H7 (cell line): ENCODE measurements at regions not wholly inside any gene's neighbourhood (a gene's known extent, or its start where the extent isn't known, plus 50 kb on each side); places are given as distances from the start of the nearest gene placed in this dataset.

Source experiments
- DNase-seq: peaks from one replicate; pipeline ENCODE4 v3.0.0; 2012
- H3K27me3 ChIP-seq: 2 replicates; pipeline ENCODE4 v1.6.0; 2011; ENCODE audit warnings: mild to moderate bottlenecking, low read length; ENCODE audit not compliant: control insufficient read depth, insufficient read depth
- H3K36me3 ChIP-seq: replicated peaks from 2 replicates; pipeline ENCODE4 v1.5.1; 2011; ENCODE audit warnings: low read length; ENCODE audit not compliant: control insufficient read depth, insufficient read depth
- H3K4me3 ChIP-seq: 2 replicates; pipeline ENCODE4 v1.5.1; 2011; ENCODE audit warnings: low read depth, mild to moderate bottlenecking, control low read depth, low read length, moderate library complexity; ENCODE audit not compliant: insufficient read depth

GRCh38 chr13:90395846-90396245 is 951.6 kb upstream of the MIR17HG start:
- H3K27me3 ChIP-seq, result no peaks in the 10 kb centered on the region
- DNase-seq, result no peak
- no peak overlapping the region for H3K4me3 ChIP-seq
- no peaks in the 10 kb centered on the region for H3K36me3 ChIP-seq

GRCh38 chr13:90396266-90396665 is 951.2 kb upstream of the MIR17HG start:
- no peak for DNase-seq
- Histone ChIP-seq H3K27me3 (no peaks in the 10 kb centered on the region), H3K4me3 (no peak overlapping the region), H3K36me3 (no peaks in the 10 kb centered on the region)

DNA sequence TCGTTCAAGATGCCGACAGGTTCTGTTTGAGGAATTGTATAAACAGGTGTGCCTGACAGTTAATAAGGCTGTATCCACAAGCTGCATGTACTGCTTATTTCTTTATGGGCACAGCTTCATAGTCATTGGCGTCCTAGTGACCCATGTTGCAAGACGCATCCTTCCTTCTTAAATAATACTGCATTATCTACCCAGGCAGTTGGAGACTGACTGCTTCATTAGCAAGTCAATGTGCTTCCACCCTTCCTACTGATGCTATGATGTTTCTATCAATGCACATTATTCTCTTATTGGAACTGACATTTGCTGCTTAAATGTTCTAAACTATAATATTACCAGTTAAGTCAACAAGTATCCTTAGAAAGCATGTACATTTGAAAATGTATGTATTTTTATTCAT is 950.0 kb upstream of the MIR17HG start:
- Histone ChIP-seq H3K36me3 (no peaks in the 10 kb centered on the region), H3K27me3 (no peaks in the 10 kb centered on the region), H3K4me3 (no peak overlapping the region)
- DNase-seq, result no peak

GRCh38 chr13:90400372-90400771 is 947.1 kb upstream of the MIR17HG start:
- H3K4me3 ChIP-seq, result no peak overlapping the region
- no peaks in the 10 kb centered on the region for H3K36me3 ChIP-seq
- no peak for DNase-seq
- H3K27me3 ChIP-seq, result no peaks in the 10 kb centered on the region

GRCh38 chr13:90401150-90401549 is 946.3 kb upstream of the MIR17HG start:
- H3K36me3 ChIP-seq, result no peaks in the 10 kb centered on the region
- DNase-seq, result no peak
- H3K27me3 ChIP-seq, result no peaks in the 10 kb centered on the region
- no peak overlapping the region for H3K4me3 ChIP-seq

GRCh38 chr13:90402102-90402501 is 945.4 kb upstream of the MIR17HG start:
- no peak for DNase-seq
- H3K27me3 ChIP-seq, result no peaks in the 10 kb centered on the region
- no peak overlapping the region for H3K4me3 ChIP-seq
- H3K36me3 ChIP-seq, result no peaks in the 10 kb centered on the region

- Histone ChIP-seq H3K27me3 (no peaks in the 10 kb centered on the region), H3K4me3 (no peak overlapping the region), H3K36me3 (no peaks in the 10 kb centered on the region)
- DNase-seq, result no peak
Observed at GRCh38 chr13:90402613-90403012, 944.9 kb upstream of the MIR17HG start.

GRCh38 chr13:90403330-90404082 is 944.0 kb upstream of the MIR17HG start:
- no peak for DNase-seq
- Histone ChIP-seq H3K27me3 (no peaks in the 10 kb centered on the region), H3K36me3 (no peaks in the 10 kb centered on the region), H3K4me3 (no peak overlapping the region)

DNA sequence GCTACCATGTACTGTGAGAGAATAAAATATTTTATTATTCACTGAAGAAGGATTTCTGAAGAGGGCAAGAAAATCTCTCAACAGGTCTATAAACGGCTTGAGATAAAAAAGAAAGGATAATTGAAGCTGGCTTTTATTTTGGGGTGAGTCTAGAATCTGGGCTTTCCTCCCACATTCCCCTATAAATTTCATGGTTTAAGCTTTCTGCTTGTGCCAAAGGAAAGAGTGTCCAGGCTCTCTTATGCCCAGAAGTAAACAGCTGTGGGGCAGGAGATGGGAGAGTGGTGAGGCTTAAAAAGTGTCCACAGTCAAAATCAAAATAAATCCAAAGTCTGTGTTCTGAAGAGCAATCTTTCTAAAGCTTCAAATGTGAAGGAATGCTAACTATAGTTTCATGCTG is 942.2 kb upstream of the MIR17HG start:
- Histone ChIP-seq H3K36me3 (no peaks in the 10 kb centered on the region), H3K4me3 (no peak overlapping the region)
- no peak for DNase-seq

GRCh38 chr13:90412980-90413379 is 934.5 kb upstream of the MIR17HG start:
- Histone ChIP-seq H3K27me3 (no peaks in the 10 kb centered on the region), H3K4me3 (no peak overlapping the region), H3K36me3 (no peaks in the 10 kb centered on the region)
- DNase-seq, result no peak

More for the DNA sequence above, 942.2 kb upstream of the MIR17HG start:
- no peaks in the 10 kb centered on the region for H3K27me3 ChIP-seq

GRCh38 chr13:90413548-90413947 is 933.9 kb upstream of the MIR17HG start:
- no peak overlapping the region for H3K4me3 ChIP-seq
- no peaks in the 10 kb centered on the region for H3K27me3 ChIP-seq
- DNase-seq, result no peak
- no peaks in the 10 kb centered on the region for H3K36me3 ChIP-seq

GRCh38 chr13:90414691-90415596 is 932.5 kb upstream of the MIR17HG start:
- no peaks in the 10 kb centered on the region for H3K27me3 ChIP-seq
- H3K4me3 ChIP-seq, result no peak overlapping the region
- no peaks in the 10 kb centered on the region for H3K36me3 ChIP-seq
- DNase-seq, result peak; percentile 16

DNA sequence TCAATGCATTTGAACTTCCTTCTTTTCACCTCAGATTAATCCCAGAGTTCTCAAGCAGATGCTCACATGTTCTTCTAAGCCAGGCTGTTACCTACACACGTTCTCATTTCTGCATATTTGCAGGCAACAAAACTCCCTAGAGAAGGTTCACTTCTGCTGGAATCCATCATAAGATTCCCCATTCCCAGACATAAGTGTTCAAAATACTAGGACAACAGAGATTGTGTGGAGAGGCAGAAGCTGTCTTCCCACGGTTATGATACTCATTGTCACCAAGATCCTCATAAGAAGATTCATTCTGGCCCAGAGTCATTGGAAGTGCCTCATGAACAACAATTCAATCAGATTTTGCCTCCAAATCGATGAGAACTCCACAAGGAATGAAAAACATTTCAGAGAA is 931.6 kb upstream of the MIR17HG start:
- DNase-seq, result no peak
- no peaks in the 10 kb centered on the region for H3K36me3 ChIP-seq
- H3K27me3 ChIP-seq, result no peaks in the 10 kb centered on the region
- no peak overlapping the region for H3K4me3 ChIP-seq

- no peak overlapping the region for H3K4me3 ChIP-seq
- no peak for DNase-seq
Observed at GRCh38 chr13:90416519-90416918, 931.0 kb upstream of the MIR17HG start.

GRCh38 chr13:90416938-90417337 is 930.5 kb upstream of the MIR17HG start:
- no peak for DNase-seq
- H3K4me3 ChIP-seq, result no peak overlapping the region
- no peaks in the 10 kb centered on the region for H3K27me3 ChIP-seq
- no peaks in the 10 kb centered on the region for H3K36me3 ChIP-seq

More at GRCh38 chr13:90416519-90416918, 931.0 kb upstream of the MIR17HG start:
- no peaks in the 10 kb centered on the region for H3K27me3 ChIP-seq
- no peaks in the 10 kb centered on the region for H3K36me3 ChIP-seq
